ENCODE measurements at regions not wholly inside any gene's neighbourhood (a gene's known extent, or its start where the extent isn't known, plus 50 kb on each side); places are given as distances from the start of the nearest gene placed in this dataset.

GRCh38 chr13:58620176-58620575 lies 988.6 kb downstream of the PCDH17 start:
- TF ChIP-seq POLR2A (IDR thresholded peaks at IDR 0.05) (no peak), CTCF (IDR thresholded peaks at IDR 0.05) (no peak), POLR2AphosphoS5 (IDR thresholded peaks at IDR 0.05) (no peak)

Data from gastroesophageal sphincter (tissue), 3 donors.